HepG2 (cell line): ENCODE measurements at regions not wholly inside any gene's neighbourhood (a gene's known extent, or its start where the extent isn't known, plus 50 kb on each side); places are given as distances from the start of the nearest gene placed in this dataset.

ENCODE experiments used
- CSRNP2 ChIP-seq: sonication (generic); formaldehyde crosslinking; conservative IDR thresholded peaks from 2 replicates; pipeline ENCODE4 v1.8.0; 2022; ENCODE audit warnings: low read depth, missing genetic modification reagents
- NCOA2 ChIP-seq: sonication (generic); formaldehyde crosslinking; IDR thresholded peaks from 2 replicates; pipeline ENCODE4 v1.8.0; 2022; ENCODE audit warnings: inconsistent platforms
- SMC3 ChIP-seq: IDR thresholded peaks from 2 replicates; pipeline ENCODE4 v1.6.1; 2011; ENCODE audit warnings: low read length, improper control_type of control experiment
- ZHX1 ChIP-seq: sonication (generic); formaldehyde crosslinking; IDR thresholded peaks from 2 replicates; pipeline ENCODE4 v1.8.1; 2022; ENCODE audit warnings: low read depth, mild to moderate bottlenecking, missing genetic modification reagents
- ZNF768 ChIP-seq: sonication (generic); formaldehyde crosslinking; IDR thresholded peaks from 2 replicates; pipeline ENCODE4 v1.4.0; 2020; ENCODE audit warnings: missing genetic modification reagents

- TF ChIP-seq ZHX1 (CRISPR knock-in tag) = no peak
- TF ChIP-seq CSRNP2 (CRISPR knock-in tag) = no peak
- TF ChIP-seq NCOA2 (CRISPR knock-in tag) = no peak
- TF ChIP-seq SMC3 = no peak
- TF ChIP-seq ZNF768 (CRISPR knock-in tag) = no peak
These were observed 144.5 kb upstream of the DYRK2 start for GRCh38 chr12:67504026-67504425.
